DMS53 treated with DMSO at 0.1 percent for 48 hours (cell line): ENCODE measurements at regions not wholly inside any gene's neighbourhood (a gene's known extent, or its start where the extent isn't known, plus 50 kb on each side); places are given as distances from the start of the nearest gene placed in this dataset.

Experiments
- DNase-seq: peaks from one replicate; lab custom pipeline; 2025; ENCODE audit not compliant: unreplicated experiment; lab: John Stamatoyannopoulos, UW

DNA sequence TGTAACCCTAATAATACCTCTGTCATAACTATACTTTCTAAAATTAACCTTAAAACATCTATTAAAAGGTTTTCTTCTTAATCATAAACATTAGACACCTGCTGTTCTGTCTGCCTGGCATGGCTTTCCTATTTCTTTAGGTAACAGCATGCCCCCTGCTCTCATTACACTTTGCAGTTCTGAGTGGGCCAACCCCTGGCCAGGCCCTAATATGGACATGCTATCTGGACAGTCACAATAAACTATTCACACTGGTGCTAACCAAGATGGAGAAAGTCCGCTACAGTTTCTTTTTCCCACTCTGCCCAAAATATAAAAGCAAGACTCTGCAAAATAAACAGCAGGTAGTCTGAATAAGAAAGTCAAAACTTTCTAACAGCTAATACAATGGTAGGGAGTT lies 84.0 kb downstream of the ELAPOR2 start:
- no peak for DNase-seq

- no peak for DNase-seq
These were observed 87.4 kb downstream of the ELAPOR2 start for GRCh38 chr7:86972072-86972471.

- no peak for DNase-seq
These were observed 88.5 kb downstream of the ELAPOR2 start for GRCh38 chr7:86970986-86971385.

DNA sequence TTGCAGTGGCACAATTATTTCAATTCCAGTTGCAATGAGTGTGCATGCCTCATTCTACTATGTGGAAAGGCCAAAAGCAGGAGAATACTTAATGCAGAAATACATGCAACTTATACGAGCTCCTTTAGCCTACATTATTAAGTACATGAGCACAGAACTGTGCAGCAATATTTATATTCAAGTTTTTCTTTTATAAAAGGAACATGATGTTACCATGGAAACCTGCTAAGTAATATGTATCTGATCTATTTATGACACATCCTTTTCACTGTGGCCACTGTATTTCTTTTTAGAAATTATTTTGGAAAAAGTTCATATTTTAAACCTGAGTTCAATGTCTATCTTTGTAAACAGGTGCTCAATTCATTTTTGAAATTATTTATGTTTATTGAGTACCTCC lies 88.9 kb downstream of the ELAPOR2 start:
- no peak for DNase-seq

DNA sequence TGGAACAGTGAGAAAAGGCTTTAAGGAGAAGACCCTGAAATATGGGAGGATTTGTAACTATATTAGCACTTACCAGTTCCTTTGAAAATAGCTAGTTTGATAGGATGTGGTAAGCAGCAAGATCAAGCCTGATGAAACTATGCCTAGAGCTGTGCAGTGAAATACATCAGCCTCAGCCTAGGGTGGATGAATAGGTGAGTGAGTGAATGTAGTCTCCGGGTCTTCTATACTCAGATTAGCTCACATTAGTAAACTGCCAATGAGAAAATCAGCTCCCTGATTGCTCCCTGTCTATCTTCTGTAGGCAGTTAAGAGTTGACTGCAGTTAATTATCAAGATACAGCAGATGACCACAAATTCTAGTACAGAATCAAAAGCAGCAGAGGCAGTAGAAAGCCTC lies 89.6 kb downstream of the ELAPOR2 start:
- DNase-seq: no peak

- DNase-seq: peak; percentile 55
These were observed 90.8 kb downstream of the ELAPOR2 start for GRCh38 chr7:86968618-86969017.

GRCh38 chr7:86966916-86967315 lies 92.5 kb downstream of the ELAPOR2 start:
- no peak for DNase-seq

- DNase-seq: no peak
These were observed 93.7 kb downstream of the ELAPOR2 start for GRCh38 chr7:86965727-86966120.

DNA sequence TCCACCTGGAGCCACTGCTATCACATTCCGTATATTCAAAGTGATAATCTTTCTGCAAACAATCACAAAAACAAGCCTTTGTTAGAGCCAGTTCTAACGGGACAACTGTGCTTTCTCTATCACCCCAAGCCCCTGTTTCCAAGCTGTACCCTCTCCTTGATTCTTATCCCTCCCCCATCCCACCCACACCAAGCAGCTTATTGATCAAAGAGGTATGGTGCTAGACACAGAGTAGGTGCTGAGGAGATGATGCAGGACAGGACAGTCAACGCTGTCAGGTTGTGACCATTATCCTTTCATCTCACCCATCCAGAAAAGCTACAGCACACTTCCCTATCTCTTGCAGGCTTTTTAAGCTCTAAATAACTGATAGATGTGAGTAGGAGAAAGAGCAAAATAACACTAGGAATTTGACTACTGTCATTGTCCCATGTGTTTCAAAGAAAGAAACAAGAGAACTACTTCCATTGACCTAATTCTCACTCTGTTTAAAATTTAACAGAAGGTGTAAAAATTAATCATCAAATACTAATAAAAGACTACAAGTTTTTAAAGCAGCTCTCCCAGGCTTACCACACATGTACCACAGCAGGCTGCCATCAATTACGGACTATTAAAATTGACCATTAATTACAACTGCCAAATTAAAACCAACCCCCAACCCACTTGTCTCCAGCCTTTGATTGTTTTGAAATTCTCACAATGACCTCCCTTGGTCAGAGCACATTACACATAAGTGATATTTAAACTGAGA lies 94.3 kb downstream of the ELAPOR2 start:
- DNase-seq: no peak

GRCh38 chr7:86963599-86964230 lies 95.7 kb downstream of the ELAPOR2 start:
- no peak for DNase-seq

DNA sequence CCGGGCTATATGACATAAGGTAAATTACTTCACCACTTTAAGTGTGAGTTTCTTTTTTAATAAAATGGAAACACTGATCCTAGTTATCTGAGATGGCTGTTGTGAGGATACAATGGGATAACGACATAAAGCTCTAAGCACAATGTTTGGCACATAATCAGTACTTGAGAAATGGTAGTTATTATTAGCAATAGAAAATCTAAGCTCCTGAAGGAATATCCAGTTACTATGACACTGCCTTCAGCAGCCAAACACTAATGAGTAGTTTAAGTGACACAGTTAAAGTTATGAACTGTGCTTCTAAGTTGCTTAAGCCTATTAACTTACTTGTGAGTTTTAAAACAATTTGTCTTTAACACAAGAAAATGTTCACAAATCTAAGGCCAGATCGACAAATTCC lies 96.8 kb downstream of the ELAPOR2 start:
- no peak for DNase-seq

- no peak for DNase-seq
These were observed 97.8 kb downstream of the ELAPOR2 start for GRCh38 chr7:86961686-86962085.

DNA sequence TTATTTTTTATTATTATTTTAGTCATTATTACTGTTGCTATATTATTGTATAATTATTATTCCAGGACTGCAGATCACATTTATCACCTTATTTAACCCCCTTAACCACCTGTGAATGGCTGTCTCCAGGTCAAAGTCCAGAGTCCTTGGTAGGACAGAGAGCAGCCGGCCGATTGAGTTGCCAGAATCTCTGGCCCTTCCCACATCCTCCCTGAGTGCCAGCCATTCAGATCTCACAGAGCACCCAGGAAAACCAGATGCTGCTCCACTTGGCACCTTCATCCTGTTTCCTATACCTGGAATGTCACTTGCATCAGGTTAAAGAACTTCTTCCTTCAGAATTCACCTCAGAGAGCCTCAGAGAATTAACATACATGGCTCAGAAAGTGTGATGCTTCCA lies 101.1 kb downstream of the ELAPOR2 start:
- peak; percentile 51 for DNase-seq

- no peak for DNase-seq
These were observed 102.9 kb downstream of the ELAPOR2 start for GRCh38 chr7:86956567-86956966.

GRCh38 chr7:86955895-86956503 lies 103.5 kb downstream of the ELAPOR2 start:
- no peak for DNase-seq

GRCh38 chr7:86954971-86955370 lies 104.5 kb downstream of the ELAPOR2 start:
- no peak for DNase-seq

DNA sequence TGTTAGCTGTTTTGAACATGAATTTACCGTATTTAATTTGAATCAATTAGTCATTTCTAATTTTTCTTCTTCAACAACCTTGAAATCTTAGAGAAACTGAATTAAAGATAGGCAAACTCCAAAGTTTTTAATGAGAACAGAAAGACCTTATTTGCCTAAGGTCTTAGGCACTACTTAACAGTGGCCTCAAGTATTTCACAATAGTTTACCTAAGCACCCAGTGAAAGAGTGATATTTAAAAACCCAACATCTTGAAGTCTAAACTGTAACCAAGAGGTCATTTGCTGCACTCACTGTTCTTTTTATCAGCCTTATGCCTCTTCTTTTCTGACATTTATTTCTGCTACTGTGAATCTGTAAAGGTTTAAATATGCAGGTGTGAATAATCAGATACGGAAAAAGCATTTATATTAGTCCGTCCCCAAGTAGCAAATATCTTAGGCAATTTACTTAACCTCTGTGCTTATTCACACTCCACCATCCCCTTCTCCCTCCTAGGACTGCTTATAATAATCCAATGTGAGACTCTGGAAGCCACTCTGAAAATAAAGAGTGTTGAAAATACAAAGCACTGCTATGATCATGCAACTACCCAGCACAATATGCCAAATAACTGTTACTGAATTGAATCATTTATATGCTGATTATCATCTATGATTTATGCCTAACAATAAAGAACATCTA lies 105.7 kb downstream of the ELAPOR2 start:
- DNase-seq: peak; percentile 49

DNA sequence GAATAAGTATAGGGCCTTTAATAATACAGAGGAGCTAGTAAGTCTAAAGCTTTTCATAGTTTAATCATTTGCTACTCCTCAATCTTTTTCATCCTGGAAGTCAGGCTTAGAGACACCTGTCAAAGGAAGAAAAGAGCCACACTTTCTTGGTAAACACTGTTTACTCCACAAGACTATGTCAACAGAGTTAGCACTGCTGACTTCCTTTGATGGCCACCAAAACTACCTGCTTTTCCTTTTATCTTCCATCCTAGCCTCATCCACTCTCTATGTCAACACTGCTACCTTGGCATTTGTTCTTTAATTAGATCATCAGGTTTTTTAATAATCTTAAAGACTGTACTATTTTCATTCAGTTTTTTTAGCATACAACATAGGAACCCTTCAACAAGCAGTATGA lies 106.2 kb downstream of the ELAPOR2 start:
- peak; percentile 55 for DNase-seq

GRCh38 chr7:86951895-86952294 lies 107.6 kb downstream of the ELAPOR2 start:
- DNase-seq: no peak

DNA sequence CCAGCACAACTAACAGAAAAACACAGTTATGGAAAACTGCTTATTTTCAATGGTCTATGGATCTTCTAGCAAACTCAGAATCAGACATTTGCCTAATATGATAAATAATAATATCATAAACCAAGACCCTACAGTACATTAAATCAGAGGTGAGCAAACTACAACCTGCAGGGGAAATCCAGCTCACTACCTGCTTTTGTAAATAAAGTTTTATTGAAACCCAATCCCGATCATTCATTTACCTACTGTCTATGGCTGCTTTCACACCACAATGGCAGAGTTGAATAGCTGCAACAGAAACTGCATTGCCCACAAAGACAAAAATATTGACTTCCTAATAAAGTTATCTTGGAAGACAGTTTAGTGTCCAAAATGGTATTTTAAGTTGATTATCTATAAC lies 108.5 kb downstream of the ELAPOR2 start:
- DNase-seq: no peak

- DNase-seq: no peak
These were observed 109.1 kb downstream of the ELAPOR2 start for GRCh38 chr7:86950360-86950759.

- DNase-seq: no peak
These were observed 109.6 kb downstream of the ELAPOR2 start for GRCh38 chr7:86949779-86950260.
